Neutrophil (primary cell): ENCODE measurements at regions not wholly inside any gene's neighbourhood (a gene's known extent, or its start where the extent isn't known, plus 50 kb on each side); places are given as distances from the start of the nearest gene placed in this dataset.

Experiments
- H3K27ac ChIP-seq: fragments of 200-600 bp; sonication (generic); 2 replicates; pipeline ENCODE4 v1.5.1; 2016; ENCODE audit warnings: mild to moderate bottlenecking, moderate library complexity
- H3K27me3 ChIP-seq: fragments of 200-600 bp; sonication (generic); 2 replicates; pipeline ENCODE4 v1.6.0; 2016; ENCODE audit warnings: mild to moderate bottlenecking
- H3K36me3 ChIP-seq: fragments of 200-600 bp; sonication (generic); 2 replicates; pipeline ENCODE4 v1.5.1; 2017
- H3K4me1 ChIP-seq, 2 experiments: fragments of 200-600 bp in 1 of 2; sonication (generic) in 1 of 2; 1 replicate in 1 of 2; 2 replicates in 1 of 2; pipeline versions ENCODE4 v1.5.1 to v1.6.1; 2013 to 2016; ENCODE audit warnings: low read depth in 1 of 2, low read length in 1 of 2, mild to moderate bottlenecking in 1 of 2, moderate library complexity in 1 of 2; ENCODE audit not compliant: control insufficient read depth in 1 of 2, insufficient read depth in 1 of 2
- H3K4me3 ChIP-seq, 2 experiments: fragments of 200-600 bp in 1 of 2; sonication (generic) in 1 of 2; 1 replicate in 1 of 2; 2 replicates in 1 of 2; pipeline ENCODE4 v1.5.1; 2013 to 2016; ENCODE audit warnings: low read depth in 1 of 2, low read length in 1 of 2, mild to moderate bottlenecking in 1 of 2, moderate library complexity in 1 of 2
- H3K9me3 ChIP-seq: fragments of 200-600 bp; sonication (generic); 2 replicates; pipeline ENCODE4 v1.5.1; 2016
- CTCF ChIP-seq: fragments of 200-600 bp; sonication (generic); IDR thresholded peaks from 2 replicates; pipeline ENCODE4 v1.5.1; 2016; ENCODE audit warnings: antibody characterized with exemption

GRCh38 chr11:25953006-25953405 lies 378.9 kb upstream of the ANO3 start:
- Histone ChIP-seq H3K27me3 (no peaks in the 10 kb centered on the region), H3K36me3 (no peaks in the 10 kb centered on the region), H3K9me3 (no peaks in the 10 kb centered on the region), H3K27ac (no peak overlapping the region), H3K4me1 (no peaks in the 10 kb centered on the region), H3K4me3 (no peak overlapping the region)
- TF ChIP-seq CTCF: no peak

GRCh38 chr11:25958045-25958444 lies 373.9 kb upstream of the ANO3 start:
- no peak for TF ChIP-seq CTCF
- no peak overlapping the region for H3K27ac ChIP-seq
- no peaks in the 10 kb centered on the region for H3K36me3 ChIP-seq
- H3K4me3 ChIP-seq: no peak overlapping the region
- H3K9me3 ChIP-seq: no peaks in the 10 kb centered on the region
- no peaks in the 10 kb centered on the region for H3K4me1 ChIP-seq
- no peaks in the 10 kb centered on the region for H3K27me3 ChIP-seq

GRCh38 chr11:25961539-25961938 lies 370.4 kb upstream of the ANO3 start:
- Histone ChIP-seq H3K27me3 (no peaks in the 10 kb centered on the region), H3K36me3 (no peaks in the 10 kb centered on the region), H3K9me3 (no peaks in the 10 kb centered on the region), H3K4me3 (no peak overlapping the region), H3K4me1 (no peaks in the 10 kb centered on the region), H3K27ac (no peak overlapping the region)
- TF ChIP-seq CTCF: no peak

GRCh38 chr11:25970726-25971508 lies 361.0 kb upstream of the ANO3 start:
- H3K27ac ChIP-seq: no peak overlapping the region
- no peaks in the 10 kb centered on the region for H3K4me1 ChIP-seq
- no peaks in the 10 kb centered on the region for H3K36me3 ChIP-seq
- H3K27me3 ChIP-seq: no peaks in the 10 kb centered on the region
- no peak overlapping the region for H3K4me3 ChIP-seq
- no peak for TF ChIP-seq CTCF
- no peaks in the 10 kb centered on the region for H3K9me3 ChIP-seq

- no peaks in the 10 kb centered on the region for H3K27me3 ChIP-seq
- no peaks in the 10 kb centered on the region for H3K36me3 ChIP-seq
- H3K4me1 ChIP-seq: no peaks in the 10 kb centered on the region
- TF ChIP-seq CTCF: no peak
- H3K9me3 ChIP-seq: no peaks in the 10 kb centered on the region
- H3K27ac ChIP-seq: no peak overlapping the region
- no peak overlapping the region for H3K4me3 ChIP-seq
Measured at GRCh38 chr11:25980091-25980490, 351.8 kb upstream of the ANO3 start.
